ENCODE measurements at regions not wholly inside any gene's neighbourhood (a gene's known extent, or its start where the extent isn't known, plus 50 kb on each side); places are given as distances from the start of the nearest gene placed in this dataset.

GRCh38 chr20:25864326-25864962 is 167.8 kb upstream of the ZNF337 start:
- no peak for TF ChIP-seq CTCF (IDR thresholded peaks at IDR 0.05)
- no peak for TF ChIP-seq POLR2A (IDR thresholded peaks at IDR 0.05)

All from testis (tissue), 2 donors.